Immature natural killer cell (primary cell): ENCODE measurements at regions not wholly inside any gene's neighbourhood (a gene's known extent, or its start where the extent isn't known, plus 50 kb on each side); places are given as distances from the start of the nearest gene placed in this dataset.

Source experiments
- DNase-seq, 3 donors: peaks; one replicate each; pipeline ENCODE4 v3.0.0; 2022; ENCODE audit warnings: mixed read lengths in 1 of 3
- H3K27ac Mint-ChIP-seq, 6 donors: one replicate each; pipeline ENCODE4 v1.8.0; 2020; ENCODE audit warnings: mixed read lengths in 6 of 6, mild to moderate bottlenecking in 5 of 6, inconsistent platforms in 4 of 6, moderate library complexity in 3 of 6
- H3K27me3 Mint-ChIP-seq, 3 donors: one replicate each; pipeline ENCODE4 v1.8.0; 2020 to 2021; ENCODE audit warnings: low read depth in 3 of 3, mild to moderate bottlenecking in 3 of 3, mixed read lengths in 3 of 3, moderate library complexity in 3 of 3, inconsistent platforms in 1 of 3
- H3K36me3 Mint-ChIP-seq, 3 donors: one replicate each; pipeline ENCODE4 v1.8.0; 2020; ENCODE audit warnings: mixed read lengths in 3 of 3, inconsistent platforms in 2 of 3, mild to moderate bottlenecking in 2 of 3
- H3K4me1 Mint-ChIP-seq, 2 donors: one replicate each; pipeline ENCODE4 v1.8.0; 2020; ENCODE audit warnings: inconsistent platforms in 2 of 2, mild to moderate bottlenecking in 2 of 2, mixed read lengths in 2 of 2, moderate library complexity in 1 of 2
- H3K4me3 Mint-ChIP-seq, 5 donors: one replicate each; pipeline ENCODE4 v1.8.0; 2020; ENCODE audit warnings: mild to moderate bottlenecking in 5 of 5, mixed read lengths in 5 of 5, inconsistent platforms in 3 of 5, moderate library complexity in 3 of 5
- H3K9me3 Mint-ChIP-seq, 6 donors: one replicate each; pipeline ENCODE4 v1.8.0; 2020; ENCODE audit warnings: mild to moderate bottlenecking in 6 of 6, mixed read lengths in 6 of 6, inconsistent platforms in 4 of 6, moderate library complexity in 3 of 6

DNA sequence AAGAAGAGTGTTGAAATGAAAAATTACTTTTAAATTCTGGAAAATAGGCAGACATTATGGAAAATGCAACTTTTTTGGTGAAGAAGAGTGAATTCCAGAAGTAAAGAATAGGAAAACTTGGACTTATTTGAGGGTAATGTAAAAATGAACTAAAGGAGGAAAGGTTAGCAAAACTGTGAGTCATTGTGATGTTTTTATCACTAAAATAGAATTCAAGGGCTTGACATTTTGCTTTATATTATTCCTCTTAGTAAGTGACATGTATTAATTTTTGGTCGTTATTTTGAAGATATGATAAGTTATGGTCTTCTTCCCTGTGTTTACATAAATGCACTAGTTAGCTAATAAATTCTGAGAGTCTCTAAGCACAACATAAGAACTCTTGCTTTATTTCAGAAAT is 390.9 kb downstream of the FAT4 start:
- H3K27me3 Mint-ChIP-seq, result peaks cover 0 to 1% (median 0%) of the 10 kb centered on the region in 3 donors
- no peak for DNase-seq
- H3K4me3 Mint-ChIP-seq, result no peak overlapping the region
- no peak overlapping the region for H3K27ac Mint-ChIP-seq
- H3K4me1 Mint-ChIP-seq, result no peaks in the 10 kb centered on the region
- H3K9me3 Mint-ChIP-seq, result peaks cover 0 to 1% (median 0%) of the 10 kb centered on the region in 6 donors
- no peaks in the 10 kb centered on the region for H3K36me3 Mint-ChIP-seq

DNA sequence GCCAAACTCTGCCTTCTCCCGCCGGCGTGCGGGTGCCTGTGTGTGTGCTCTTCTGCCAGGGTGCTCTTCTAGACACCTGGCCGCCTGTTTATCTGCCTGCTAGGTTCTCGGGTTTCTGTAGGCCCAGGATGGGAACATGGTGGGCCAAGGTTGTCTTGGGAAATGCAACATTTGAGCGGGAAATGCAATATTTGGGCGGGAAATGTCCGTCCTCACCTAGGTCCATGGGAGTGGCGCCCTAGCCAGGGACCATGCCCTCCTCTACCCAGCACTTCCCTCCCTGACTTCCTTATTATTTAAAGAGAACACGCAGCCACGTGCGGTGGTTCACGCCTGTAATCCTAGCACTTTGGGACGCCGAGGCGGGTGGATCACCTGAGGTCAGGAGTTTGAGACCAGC is 392.6 kb downstream of the FAT4 start:
- Mint-ChIP-seq H3K4me1 (no peaks in the 10 kb centered on the region), H3K27ac (no peak overlapping the region), H3K36me3 (no peaks in the 10 kb centered on the region), H3K9me3 (peaks cover 0 to 1% (median 0%) of the 10 kb centered on the region in 6 donors), H3K27me3 (peaks cover 0 to 3% (median 0%) of the 10 kb centered on the region in 3 donors), H3K4me3 (no peak overlapping the region)
- no peak for DNase-seq

GRCh38 chr4:125710766-125711165 is 396.0 kb downstream of the FAT4 start:
- H3K36me3 Mint-ChIP-seq, result no peaks in the 10 kb centered on the region
- no peak overlapping the region for H3K27ac Mint-ChIP-seq
- peaks cover 0 to 6% (median 1%) of the 10 kb centered on the region in 3 donors for H3K27me3 Mint-ChIP-seq
- no peaks in the 10 kb centered on the region for H3K4me1 Mint-ChIP-seq
- H3K4me3 Mint-ChIP-seq, result no peak overlapping the region
- peaks cover 0 to 1% (median 0%) of the 10 kb centered on the region in 6 donors for H3K9me3 Mint-ChIP-seq
- DNase-seq, result no peak

DNA sequence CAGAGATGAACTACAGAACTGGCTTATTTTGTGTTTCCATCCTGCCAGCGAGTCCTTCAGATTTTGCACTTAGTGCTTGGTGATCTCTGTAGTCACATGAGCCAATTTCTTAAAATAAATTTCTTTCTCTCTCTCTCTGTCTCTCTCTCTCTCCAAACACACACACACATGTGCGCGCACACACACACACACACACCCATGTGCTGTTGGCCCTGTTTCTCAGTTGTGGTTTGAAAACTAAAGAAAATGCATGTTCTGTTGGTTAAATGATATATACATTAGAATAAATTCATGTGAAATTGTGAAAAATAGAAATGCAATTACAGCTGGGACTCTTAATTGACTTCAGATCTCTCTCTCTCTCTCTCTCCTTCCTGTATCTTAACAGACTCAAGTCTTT is 399.3 kb downstream of the FAT4 start:
- no peak overlapping the region for H3K4me3 Mint-ChIP-seq
- DNase-seq, result no peak

DNA sequence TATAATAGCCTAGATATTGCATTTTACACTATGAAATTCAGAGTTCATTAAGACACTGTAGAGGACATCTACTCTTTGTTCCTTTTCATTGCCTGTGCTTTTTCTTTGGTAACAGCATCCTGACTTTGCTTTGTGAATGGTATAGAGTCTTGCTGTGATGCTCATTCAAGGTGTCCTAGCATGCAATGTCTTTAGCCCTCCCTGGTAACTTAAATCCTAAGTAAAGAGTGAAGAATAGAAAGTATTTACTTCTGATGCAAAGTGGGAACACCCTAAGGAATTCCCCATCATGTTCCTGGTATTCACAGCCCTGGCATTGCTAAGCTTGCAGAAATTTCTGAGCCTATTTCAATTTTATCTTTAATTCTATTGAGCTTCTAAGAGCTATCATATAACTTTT is 400.1 kb downstream of the FAT4 start:
- no peaks in the 10 kb centered on the region for H3K36me3 Mint-ChIP-seq

More for the DNA sequence above, 399.3 kb downstream of the FAT4 start:
- H3K9me3 Mint-ChIP-seq, result peaks cover 0 to 3% (median 0%) of the 10 kb centered on the region in 6 donors
- no peaks in the 10 kb centered on the region for H3K36me3 Mint-ChIP-seq
- H3K27ac Mint-ChIP-seq, result no peak overlapping the region
- peaks cover 0 to 6% (median 1%) of the 10 kb centered on the region in 3 donors for H3K27me3 Mint-ChIP-seq
- H3K4me1 Mint-ChIP-seq, result no peaks in the 10 kb centered on the region

GRCh38 chr4:125719987-125720386 is 405.2 kb downstream of the FAT4 start:
- H3K27me3 Mint-ChIP-seq, result peaks cover 0 to 1% (median 0%) of the 10 kb centered on the region in 3 donors
- no peaks in the 10 kb centered on the region for H3K36me3 Mint-ChIP-seq
- no peak overlapping the region for H3K27ac Mint-ChIP-seq
- DNase-seq, result no peak
- no peak overlapping the region for H3K4me3 Mint-ChIP-seq
- H3K4me1 Mint-ChIP-seq, result no peaks in the 10 kb centered on the region
- peaks cover 0 to 3% (median 0%) of the 10 kb centered on the region in 6 donors for H3K9me3 Mint-ChIP-seq

More for the DNA sequence above, 400.1 kb downstream of the FAT4 start:
- Mint-ChIP-seq H3K27ac (no peak overlapping the region), H3K4me3 (no peak overlapping the region), H3K27me3 (peaks cover 0 to 6% (median 1%) of the 10 kb centered on the region in 3 donors), H3K9me3 (peaks cover 0 to 3% (median 0%) of the 10 kb centered on the region in 6 donors), H3K4me1 (no peaks in the 10 kb centered on the region)
- DNase-seq, result no peak

DNA sequence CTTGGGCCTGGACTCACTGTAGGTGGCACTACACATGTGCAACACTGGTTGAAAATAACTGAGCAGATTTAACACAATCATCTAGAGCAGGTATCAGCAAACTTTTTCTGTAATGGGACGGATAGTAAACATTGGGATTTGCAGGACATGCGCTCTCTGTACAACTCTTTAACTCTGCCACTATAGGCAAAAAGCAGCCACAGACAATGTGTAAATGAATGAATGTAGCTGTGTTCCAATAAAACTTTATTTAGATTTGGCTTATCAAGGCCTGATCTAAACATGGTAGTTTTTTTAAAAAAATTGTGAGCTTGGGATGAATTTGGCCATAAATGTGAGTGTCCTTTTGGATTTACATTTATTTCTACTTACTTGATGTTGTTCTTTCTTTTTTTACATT is 407.3 kb downstream of the FAT4 start:
- H3K4me3 Mint-ChIP-seq, result no peak overlapping the region
- H3K27me3 Mint-ChIP-seq, result peaks cover 0 to 3% (median 0%) of the 10 kb centered on the region in 3 donors
- H3K9me3 Mint-ChIP-seq, result peaks cover 0 to 5% (median 0%) of the 10 kb centered on the region in 6 donors
- no peak for DNase-seq
- H3K27ac Mint-ChIP-seq, result no peak overlapping the region
- no peaks in the 10 kb centered on the region for H3K36me3 Mint-ChIP-seq
- H3K4me1 Mint-ChIP-seq, result no peaks in the 10 kb centered on the region

DNA sequence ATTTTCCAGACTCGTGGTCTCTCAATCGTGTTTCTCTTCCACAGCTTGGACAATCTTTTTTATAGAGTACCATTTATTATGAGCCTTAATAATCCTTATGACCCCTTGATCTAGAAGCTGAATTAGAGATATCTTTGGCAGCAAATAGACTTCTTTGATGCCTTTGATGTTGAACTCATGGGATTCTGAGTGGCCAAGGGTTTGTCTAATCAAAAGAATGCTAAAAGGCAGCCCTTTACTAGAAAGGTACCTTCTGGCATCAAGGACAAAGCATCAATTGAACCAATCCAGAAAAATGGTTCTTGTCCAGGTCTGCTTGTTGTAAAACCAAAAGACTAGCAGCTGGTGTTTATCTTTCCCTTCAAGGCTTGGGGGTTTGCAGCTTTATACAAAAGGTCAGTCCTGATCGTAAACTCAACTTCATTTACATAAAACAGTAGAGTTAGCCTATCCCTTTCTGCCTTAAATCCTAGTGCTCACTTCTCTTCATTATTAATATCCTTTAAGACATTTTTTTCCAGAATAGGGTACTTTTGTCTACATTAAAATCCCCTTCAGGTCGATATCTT is 411.3 kb downstream of the FAT4 start:
- no peaks in the 10 kb centered on the region for H3K36me3 Mint-ChIP-seq
- peaks cover 0 to 4% (median 0%) of the 10 kb centered on the region in 6 donors for H3K9me3 Mint-ChIP-seq
- H3K4me1 Mint-ChIP-seq, result no peaks in the 10 kb centered on the region
- H3K27me3 Mint-ChIP-seq, result peaks cover 0 to 5% (median 0%) of the 10 kb centered on the region in 3 donors
- no peak overlapping the region for H3K4me3 Mint-ChIP-seq
- no peak for DNase-seq
- H3K27ac Mint-ChIP-seq, result no peak overlapping the region

GRCh38 chr4:125727931-125728330 is 413.2 kb downstream of the FAT4 start:
- Mint-ChIP-seq H3K9me3 (peaks cover 0 to 4% (median 0%) of the 10 kb centered on the region in 6 donors), H3K36me3 (no peaks in the 10 kb centered on the region), H3K27me3 (peaks cover 0 to 5% (median 5%) of the 10 kb centered on the region in 3 donors), H3K27ac (no peak overlapping the region), H3K4me1 (no peaks in the 10 kb centered on the region), H3K4me3 (no peak overlapping the region)
- DNase-seq, result no peak

DNA sequence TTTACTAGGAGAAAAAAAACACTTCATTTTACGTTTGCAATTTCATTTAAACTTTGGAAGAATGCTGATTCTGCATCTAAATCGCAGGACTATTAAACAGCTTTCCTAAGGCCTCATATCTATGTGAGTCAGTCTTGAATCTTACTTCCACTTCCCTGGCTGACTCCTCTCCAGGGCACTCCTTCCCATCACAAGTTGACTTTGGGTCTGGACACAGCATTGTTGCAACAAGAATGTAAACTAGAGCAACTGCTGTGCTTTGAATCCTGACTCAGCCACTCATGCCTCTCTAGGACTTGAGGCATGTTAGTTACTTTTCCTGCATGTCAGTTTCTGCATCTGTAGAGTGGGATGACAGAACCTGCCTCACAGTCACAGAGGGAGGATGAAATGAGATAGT is 413.8 kb downstream of the FAT4 start:
- peaks cover 0 to 5% (median 5%) of the 10 kb centered on the region in 3 donors for H3K27me3 Mint-ChIP-seq
- H3K9me3 Mint-ChIP-seq, result peaks cover 0 to 4% (median 0%) of the 10 kb centered on the region in 6 donors
- H3K36me3 Mint-ChIP-seq, result no peaks in the 10 kb centered on the region
- no peak overlapping the region for H3K27ac Mint-ChIP-seq
- DNase-seq, result no peak
- no peak overlapping the region for H3K4me3 Mint-ChIP-seq
- no peaks in the 10 kb centered on the region for H3K4me1 Mint-ChIP-seq

DNA sequence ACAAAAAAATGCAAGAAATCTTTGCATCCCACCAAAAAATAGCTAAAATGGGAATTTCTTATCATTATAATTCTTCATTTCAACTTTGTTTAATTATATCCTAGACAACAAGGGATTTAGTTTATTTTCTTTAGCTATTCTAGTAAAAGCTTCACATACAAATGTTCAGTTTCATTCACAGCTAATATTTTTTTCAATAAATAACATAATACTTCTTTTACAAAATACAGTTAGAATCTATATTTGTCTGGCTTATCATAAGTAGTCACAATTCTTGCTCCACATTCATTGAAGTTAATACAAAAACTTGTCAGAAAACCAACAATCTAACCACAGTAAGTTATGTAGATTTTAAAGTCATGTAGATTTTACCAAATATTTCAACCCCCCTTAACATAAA is 414.4 kb downstream of the FAT4 start:
- Mint-ChIP-seq H3K36me3 (no peaks in the 10 kb centered on the region), H3K27me3 (peaks cover 0 to 5% (median 5%) of the 10 kb centered on the region in 3 donors), H3K4me3 (no peak overlapping the region), H3K9me3 (peaks cover 0 to 4% (median 0%) of the 10 kb centered on the region in 6 donors), H3K4me1 (no peaks in the 10 kb centered on the region), H3K27ac (no peak overlapping the region)
- no peak for DNase-seq

DNA sequence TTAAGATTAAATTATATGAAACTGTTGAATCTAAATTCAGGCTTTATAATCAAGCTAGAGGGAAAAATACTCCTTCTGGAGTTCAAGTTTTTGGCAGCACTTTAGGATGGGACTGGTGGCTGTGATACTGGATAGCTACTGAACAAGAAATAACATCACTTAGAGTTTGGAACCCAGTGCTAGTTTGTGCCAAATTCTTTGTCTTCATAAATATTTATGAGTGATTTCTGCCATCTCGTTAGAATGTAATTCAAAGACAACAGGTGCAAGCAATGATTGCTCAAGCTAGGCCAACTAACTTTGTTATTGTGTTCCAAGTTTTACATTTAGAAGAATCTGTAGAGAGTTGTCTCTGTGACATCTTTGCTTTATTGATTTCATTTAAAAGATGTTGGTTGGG is 417.9 kb downstream of the FAT4 start:
- Mint-ChIP-seq H3K4me1 (no peaks in the 10 kb centered on the region), H3K9me3 (peaks cover 0 to 2% (median 0%) of the 10 kb centered on the region in 6 donors)

GRCh38 chr4:125734504-125734903 is 419.7 kb downstream of the FAT4 start:
- Mint-ChIP-seq H3K27ac (no peak overlapping the region), H3K9me3 (no peaks in the 10 kb centered on the region), H3K36me3 (no peaks in the 10 kb centered on the region), H3K4me3 (no peak overlapping the region), H3K4me1 (no peaks in the 10 kb centered on the region), H3K27me3 (peaks cover 0 to 5% (median 0%) of the 10 kb centered on the region in 3 donors)
- DNase-seq, result no peak

More for the DNA sequence above, 417.9 kb downstream of the FAT4 start:
- no peak for DNase-seq
- Mint-ChIP-seq H3K36me3 (no peaks in the 10 kb centered on the region), H3K27me3 (peaks cover 0 to 5% (median 2%) of the 10 kb centered on the region in 3 donors), H3K27ac (no peak overlapping the region), H3K4me3 (no peak overlapping the region)

DNA sequence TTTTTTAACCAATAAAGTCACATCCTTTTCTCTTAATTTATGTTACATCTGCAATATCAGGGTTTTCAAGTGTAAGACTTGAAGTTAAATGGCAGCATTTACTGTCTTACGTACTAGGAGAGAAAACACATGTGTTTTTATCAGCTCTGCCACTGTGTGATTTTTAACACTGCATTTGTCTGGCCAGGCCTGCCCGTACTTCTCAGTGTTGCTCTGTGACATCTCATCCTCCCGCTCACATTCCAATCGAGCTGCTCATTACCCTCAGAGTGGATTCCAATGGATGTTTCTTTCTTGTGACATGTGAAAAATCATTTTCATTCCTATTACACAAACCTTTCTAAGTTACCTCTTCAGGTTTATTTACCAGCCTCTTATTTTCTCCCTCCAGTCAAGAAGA is 420.3 kb downstream of the FAT4 start:
- H3K27me3 Mint-ChIP-seq, result peaks cover 0 to 5% (median 0%) of the 10 kb centered on the region in 3 donors
- H3K36me3 Mint-ChIP-seq, result no peaks in the 10 kb centered on the region
- no peak overlapping the region for H3K27ac Mint-ChIP-seq
- H3K9me3 Mint-ChIP-seq, result no peaks in the 10 kb centered on the region
- DNase-seq, result no peak
- H3K4me3 Mint-ChIP-seq, result no peak overlapping the region
- H3K4me1 Mint-ChIP-seq, result no peaks in the 10 kb centered on the region

DNA sequence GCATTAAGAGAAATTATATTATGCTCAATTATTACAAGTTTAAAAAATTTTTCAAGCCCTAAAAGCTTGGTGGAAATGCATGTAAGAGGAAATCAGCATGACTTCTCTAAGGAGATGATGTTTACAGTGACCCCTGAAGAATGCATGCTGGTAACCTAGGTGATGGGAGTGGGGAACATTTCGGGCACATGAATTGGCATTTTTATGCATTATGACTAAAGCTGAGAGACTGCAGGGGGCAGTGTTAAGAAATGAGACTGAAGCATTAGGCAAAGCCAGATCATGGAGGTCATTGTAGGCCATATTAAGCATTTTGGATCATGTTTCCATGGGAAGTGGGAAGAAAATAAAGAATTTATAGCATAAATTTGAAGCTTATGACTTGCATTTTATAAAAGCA is 421.3 kb downstream of the FAT4 start:
- Mint-ChIP-seq H3K4me3 (no peak overlapping the region), H3K27me3 (peaks cover 0 to 5% (median 0%) of the 10 kb centered on the region in 3 donors), H3K27ac (no peak overlapping the region), H3K9me3 (no peaks in the 10 kb centered on the region), H3K4me1 (no peaks in the 10 kb centered on the region), H3K36me3 (no peaks in the 10 kb centered on the region)
- no peak for DNase-seq
